PC-3 (cell line): ENCODE measurements at regions not wholly inside any gene's neighbourhood (a gene's known extent, or its start where the extent isn't known, plus 50 kb on each side); places are given as distances from the start of the nearest gene placed in this dataset.

Experiments used
- ATAC-seq: fragments of 200-7000 bp; cut with Tn5 transposase; 2 replicates; pipeline ENCODE4 v1.9.1; 2020; ENCODE audit warnings: mild to moderate bottlenecking, moderate library complexity
- BruUV-seq: library from RNA; stranded (reverse); fragments of 400-500 nt; replicated peaks from 2 replicates; lab custom pipeline; 2021; lab: Mats Ljungman, UMichigan
- CTCF ChIA-PET: fragments of 300-600 bp; sonication (Branson Sonifier 250); formaldehyde crosslinking; loops from one replicate; lab custom pipeline; 2022; ENCODE audit warnings: antibody characterized with exemption; lab: Charles Lee
- POLR2A ChIA-PET: fragments of 300-600 bp; sonication (Branson Sonifier 250); formaldehyde crosslinking; loops from one replicate; lab custom pipeline; 2022; ENCODE audit warnings: antibody characterized with exemption; ENCODE audit not compliant: unreplicated experiment; lab: Charles Lee
- DNase-seq: peaks from one replicate; pipeline ENCODE4 v3.0.0-alpha.2; 2015
- H2AFZ ChIP-seq: fragments of 300-600 bp; sonication (generic); 2 replicates; pipeline ENCODE4 v1.6.0; 2016; ENCODE audit warnings: antibody characterized with exemption, low read length
- H3F3A ChIP-seq: fragments of 300-600 bp; sonication (generic); one replicate; pipeline ENCODE4 v1.6.0; 2017; ENCODE audit warnings: antibody characterized with exemption, low read length, control low read depth, mild to moderate bottlenecking; ENCODE audit not compliant: unreplicated experiment
- H3K27ac ChIP-seq: fragments of 300-600 bp; sonication (generic); 2 replicates; pipeline ENCODE4 v1.5.1; 2016; ENCODE audit warnings: mild to moderate bottlenecking, low read length
- H3K27me3 ChIP-seq: fragments of 300-600 bp; sonication (generic); 2 replicates; pipeline ENCODE4 v1.6.1; 2016; ENCODE audit warnings: low read length, mixed read lengths
- H3K36me3 ChIP-seq: fragments of 300-600 bp; sonication (generic); 2 replicates; pipeline ENCODE4 v1.6.1; 2016; ENCODE audit warnings: low read depth, mixed run types, low read length, mixed read lengths
- H3K4me1 ChIP-seq: fragments of 300-600 bp; sonication (generic); 2 replicates; pipeline ENCODE4 v1.5.1; 2016; ENCODE audit warnings: low read length; ENCODE audit not compliant: insufficient read depth
- H3K4me2 ChIP-seq: fragments of 300-600 bp; sonication (generic); 2 replicates; pipeline ENCODE4 v1.6.0; 2016; ENCODE audit warnings: low read length
- H3K4me3 ChIP-seq: fragments of 300-600 bp; sonication (generic); 2 replicates; pipeline ENCODE4 v1.5.1; 2016; ENCODE audit warnings: mild to moderate bottlenecking, low read length, mixed read lengths
- H3K79me2 ChIP-seq: fragments of 300-600 bp; sonication (generic); 2 replicates; pipeline ENCODE4 v1.6.1; 2017; ENCODE audit warnings: low read length, mixed read lengths
- H3K9ac ChIP-seq: fragments of 300-600 bp; sonication (generic); 2 replicates; pipeline ENCODE4 v1.6.0; 2016; ENCODE audit warnings: mild to moderate bottlenecking, low read length
- H3K9me2 ChIP-seq: fragments of 300-600 bp; sonication (generic); replicated peaks from 2 replicates; pipeline ENCODE4 v1.6.1; 2016; ENCODE audit warnings: mixed run types, low read length, mixed read lengths
- H3K9me3 ChIP-seq: fragments of 300-600 bp; sonication (generic); 2 replicates; pipeline ENCODE4 v1.6.1; 2016; ENCODE audit warnings: low read length, mixed read lengths
- H4K20me1 ChIP-seq: fragments of 300-600 bp; sonication (generic); 2 replicates; pipeline ENCODE4 v1.6.1; 2016; ENCODE audit warnings: low read length, mixed read lengths
- CTCF ChIP-seq: fragments of 300-600 bp; sonication (generic); conservative IDR thresholded peaks from 2 replicates; pipeline ENCODE4 v1.5.1; 2017; ENCODE audit warnings: antibody characterized with exemption, low read depth, mild to moderate bottlenecking, low read length
- EZH2 ChIP-seq: fragments of 300-600 bp; sonication (generic); IDR thresholded peaks from one replicate; pipeline ENCODE4 v1.6.1; 2017; ENCODE audit warnings: antibody characterized with exemption, mild to moderate bottlenecking, low read length; ENCODE audit not compliant: unreplicated experiment
- EZH2phosphoT487 ChIP-seq: fragments of 300-600 bp; sonication (generic); IDR thresholded peaks from 2 replicates; pipeline ENCODE4 v1.6.1; 2018; ENCODE audit warnings: mild to moderate bottlenecking, antibody characterized with exemption, low read length, borderline replicate concordance
- intact Hi-C: fragments of 100-400 bp; cut with micrococcal nuclease; formaldehyde crosslinking; loops from 2 replicates; pipeline ENCODE4 v1.9.0; 2023

DNA sequence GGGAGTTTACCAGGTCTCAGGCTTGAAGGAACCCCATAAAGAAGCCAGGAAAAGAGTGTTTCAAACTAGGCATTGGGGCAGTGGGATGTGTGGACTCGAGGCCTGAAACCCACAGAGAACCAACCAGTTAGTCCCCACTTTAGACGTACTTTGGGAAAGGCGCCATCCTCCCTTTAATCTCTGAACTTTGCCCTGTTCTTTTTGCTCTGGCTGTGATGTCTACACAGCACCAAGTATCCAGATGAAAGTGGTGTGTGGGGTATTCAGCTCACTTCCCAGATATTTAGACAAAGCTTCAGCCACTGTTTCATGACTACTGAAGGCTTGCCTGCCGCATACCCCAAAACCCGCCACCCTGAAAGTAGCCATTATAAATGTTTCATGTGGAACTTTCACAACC is 116.9 kb upstream of the IRX5 start:
- DNase-seq (no peak), ATAC-seq (no peak)
- H3K4me3 ChIP-seq = no peak overlapping the region
- H2AFZ ChIP-seq = no peak overlapping the region
- no peaks in the 10 kb centered on the region for H3F3A ChIP-seq
- intact Hi-C loops = no loop called here
- no peak overlapping the region for H3K27ac ChIP-seq
- TF ChIP-seq EZH2 (no peak), EZH2phosphoT487 (no peak), CTCF (no peak)
- H3K27me3 ChIP-seq = no peaks in the 10 kb centered on the region
- H3K79me2 ChIP-seq = no peaks in the 10 kb centered on the region
- H4K20me1 ChIP-seq = no peaks in the 10 kb centered on the region
- CTCF ChIA-PET = no interaction called here
- H3K36me3 ChIP-seq = no peaks in the 10 kb centered on the region
- H3K9me2 ChIP-seq = no peaks in the 10 kb centered on the region
- H3K9ac ChIP-seq = no peak overlapping the region
- BruUV-seq = no TSS peak
- no peaks in the 10 kb centered on the region for H3K4me1 ChIP-seq
- POLR2A ChIA-PET = no interaction called here
- no peak overlapping the region for H3K4me2 ChIP-seq
- H3K9me3 ChIP-seq = no peaks in the 10 kb centered on the region

DNA sequence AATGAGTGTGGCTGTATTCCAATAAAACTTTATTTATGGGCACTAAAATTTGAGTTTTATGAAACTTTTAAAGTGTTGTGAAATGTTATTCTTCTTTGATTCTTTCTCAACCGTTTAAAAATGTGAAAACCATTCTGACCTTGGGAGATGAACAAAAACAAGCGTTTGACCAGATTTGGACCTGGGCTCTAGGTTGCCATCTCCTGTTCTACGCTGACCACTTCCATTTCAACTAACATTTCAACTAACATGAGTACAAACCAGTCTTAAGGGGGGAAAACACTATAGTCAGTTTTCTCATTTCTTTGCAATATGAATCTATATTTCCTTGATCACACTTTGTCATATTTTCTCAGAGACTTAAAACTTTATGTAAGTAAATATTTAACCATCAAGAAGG is 118.4 kb upstream of the IRX5 start:
- H3K4me3 ChIP-seq = no peak overlapping the region
- H3F3A ChIP-seq = no peaks in the 10 kb centered on the region
- no peaks in the 10 kb centered on the region for H3K27me3 ChIP-seq
- H3K79me2 ChIP-seq = no peaks in the 10 kb centered on the region
- CTCF ChIA-PET = no interaction called here
- H3K27ac ChIP-seq = no peak overlapping the region
- intact Hi-C loops = no loop called here
- POLR2A ChIA-PET = no interaction called here
- H3K9ac ChIP-seq = no peak overlapping the region
- BruUV-seq = no TSS peak
- ATAC-seq = no peak
- H2AFZ ChIP-seq = no peak overlapping the region
- no peaks in the 10 kb centered on the region for H3K4me1 ChIP-seq
- TF ChIP-seq EZH2phosphoT487 (no peak), EZH2 (no peak), CTCF (no peak)
- H3K9me3 ChIP-seq = no peaks in the 10 kb centered on the region
- H4K20me1 ChIP-seq = no peaks in the 10 kb centered on the region
- DNase-seq = no peak
- no peaks in the 10 kb centered on the region for H3K9me2 ChIP-seq
- H3K4me2 ChIP-seq = no peak overlapping the region
- no peaks in the 10 kb centered on the region for H3K36me3 ChIP-seq

DNA sequence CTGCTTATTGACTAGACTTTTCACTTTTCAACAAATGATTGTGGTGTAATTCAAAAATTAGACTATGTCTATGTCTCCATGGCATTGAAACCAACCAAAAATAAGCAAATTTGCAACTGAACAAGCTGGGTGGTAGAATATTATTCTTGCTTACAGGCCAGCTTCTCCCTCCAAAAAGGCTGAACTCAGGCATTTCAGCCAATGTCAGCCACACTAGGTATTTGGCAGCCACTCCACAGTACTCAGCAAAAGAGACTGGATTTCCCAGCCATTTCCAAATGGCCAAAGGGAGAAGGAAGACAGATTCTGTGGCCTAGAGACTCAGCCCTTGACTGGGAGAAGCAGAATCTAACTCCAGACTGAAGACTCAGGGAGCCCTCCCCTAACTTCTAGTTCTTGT is 121.8 kb upstream of the IRX5 start:
- H3F3A ChIP-seq = no peaks in the 10 kb centered on the region
- DNase-seq = no peak
- no peak overlapping the region for H2AFZ ChIP-seq
- no peaks in the 10 kb centered on the region for H3K36me3 ChIP-seq
- H3K4me3 ChIP-seq = no peak overlapping the region
- no TSS peak for BruUV-seq
- H3K9me2 ChIP-seq = no peaks in the 10 kb centered on the region
- ChIA-PET CTCF (no interaction called here), POLR2A (no interaction called here)
- H3K9ac ChIP-seq = no peak overlapping the region
- H4K20me1 ChIP-seq = no peaks in the 10 kb centered on the region
- TF ChIP-seq EZH2phosphoT487 (no peak), EZH2 (no peak), CTCF (no peak)
- H3K27ac ChIP-seq = no peak overlapping the region
- H3K9me3 ChIP-seq = no peaks in the 10 kb centered on the region
- H3K79me2 ChIP-seq = no peaks in the 10 kb centered on the region
- intact Hi-C loops = no loop called here
- H3K27me3 ChIP-seq = no peaks in the 10 kb centered on the region
- no peak overlapping the region for H3K4me2 ChIP-seq
- no peaks in the 10 kb centered on the region for H3K4me1 ChIP-seq
- no peak for ATAC-seq
